Vagina (tissue), 2 donors: ENCODE measurements at regions not wholly inside any gene's neighbourhood (a gene's known extent, or its start where the extent isn't known, plus 50 kb on each side); places are given as distances from the start of the nearest gene placed in this dataset.

ENCODE experiments used
- DNase-seq, 2 donors: peaks; one replicate each; pipeline ENCODE4 v3.0.0-alpha.2; 2017; ENCODE audit errors: extremely low spot score in 2 of 2
- H3K27ac ChIP-seq: fragments of 200-600 bp; sonication (generic); one replicate; pipeline ENCODE4 v1.5.1; 2019
- H3K27me3 ChIP-seq: fragments of 200-600 bp; sonication (generic); one replicate; pipeline ENCODE4 v1.5.1; 2019
- H3K36me3 ChIP-seq, 2 donors: fragments of 200-600 bp; sonication (generic); one replicate each; pipeline ENCODE4 v1.5.1; 2017 to 2019
- H3K4me1 ChIP-seq: fragments of 200-600 bp; sonication (generic); one replicate; pipeline ENCODE4 v1.5.1; 2019
- H3K4me3 ChIP-seq, 2 donors: fragments of 200-600 bp; sonication (generic); 1 replicate in 1 of 2; 2 replicates in 1 of 2; pipeline ENCODE4 v1.5.1; 2016 to 2019
- H3K9me3 ChIP-seq: fragments of 200-600 bp; sonication (generic); one replicate; pipeline ENCODE4 v1.5.1; 2019
- CTCF ChIP-seq, 3 experiments: fragments of 450-650 bp in 2 of 3; fragments of 200-600 bp in 1 of 3; sonication (generic) in 1 of 3; IDR thresholded peaks; one replicate each; pipeline ENCODE4 v1.5.1; 2017 to 2019; ENCODE audit warnings: antibody characterized with exemption in 3 of 3, mild to moderate bottlenecking in 2 of 3, moderate library complexity in 2 of 3
- POLR2A ChIP-seq, 2 donors: fragments of 450-650 bp; IDR thresholded peaks; one replicate each; pipeline ENCODE4 v1.6.1; 2017; ENCODE audit warnings: antibody characterized with exemption in 2 of 2, mild to moderate bottlenecking in 2 of 2, moderate library complexity in 2 of 2
- POLR2AphosphoS5 ChIP-seq, 2 donors: sonication (generic); formaldehyde crosslinking; IDR thresholded peaks; one replicate each; pipeline ENCODE4 v1.9.0; 2017; ENCODE audit warnings: antibody characterized with exemption in 2 of 2, mild to moderate bottlenecking in 2 of 2, low read depth in 1 of 2; ENCODE audit not compliant: insufficient read depth in 1 of 2
- intact Hi-C: fragments of 100-400 bp; cut with DNase I; formaldehyde crosslinking; loops from one replicate; pipeline ENCODE4 v1.15.1; 2023

- no peak for DNase-seq
- H3K4me1 ChIP-seq: no peaks in the 10 kb centered on the region
- no peaks in the 10 kb centered on the region for H3K36me3 ChIP-seq
- H3K4me3 ChIP-seq: no peak overlapping the region
- TF ChIP-seq POLR2AphosphoS5 (IDR thresholded peaks at IDR 0.05; ENCODE audit: insufficient read depth in 1 of 2, low read depth in 1 of 2): no peak
- TF ChIP-seq POLR2A (IDR thresholded peaks at IDR 0.05): no peak
- no peak for TF ChIP-seq CTCF (IDR thresholded peaks at IDR 0.05)
- intact Hi-C loops: no loop called here
- no peaks in the 10 kb centered on the region for H3K27me3 ChIP-seq
- H3K27ac ChIP-seq: no peak overlapping the region
- H3K9me3 ChIP-seq: no peaks in the 10 kb centered on the region
Observed at GRCh38 chr2:57372237-57372984, 674.2 kb upstream of the VRK2 start.

GRCh38 chr2:57373530-57373929 lies 673.1 kb upstream of the VRK2 start:
- Histone ChIP-seq H3K36me3 (no peaks in the 10 kb centered on the region), H3K4me1 (no peaks in the 10 kb centered on the region), H3K27ac (no peak overlapping the region), H3K9me3 (no peaks in the 10 kb centered on the region), H3K27me3 (no peaks in the 10 kb centered on the region), H3K4me3 (no peak overlapping the region)
- DNase-seq: no peak
- intact Hi-C loops: no loop called here
- no peak for TF ChIP-seq POLR2A (IDR thresholded peaks at IDR 0.05)
- no peak for TF ChIP-seq CTCF (IDR thresholded peaks at IDR 0.05)
- no peak for TF ChIP-seq POLR2AphosphoS5 (IDR thresholded peaks at IDR 0.05; ENCODE audit: insufficient read depth in 1 of 2, low read depth in 1 of 2)

GRCh38 chr2:57376985-57377384 lies 669.6 kb upstream of the VRK2 start:
- Histone ChIP-seq H3K27ac (no peak overlapping the region), H3K4me3 (no peak overlapping the region), H3K4me1 (no peaks in the 10 kb centered on the region), H3K36me3 (no peaks in the 10 kb centered on the region), H3K9me3 (no peaks in the 10 kb centered on the region), H3K27me3 (no peaks in the 10 kb centered on the region)
- no peak for DNase-seq
- intact Hi-C loops: no loop called here
- TF ChIP-seq POLR2AphosphoS5 (IDR thresholded peaks at IDR 0.05; ENCODE audit: insufficient read depth in 1 of 2, low read depth in 1 of 2) (no peak), POLR2A (IDR thresholded peaks at IDR 0.05) (no peak), CTCF (IDR thresholded peaks at IDR 0.05) (no peak)

GRCh38 chr2:57386305-57386704 lies 660.3 kb upstream of the VRK2 start:
- Histone ChIP-seq H3K4me3 (no peak overlapping the region), H3K4me1 (no peaks in the 10 kb centered on the region), H3K27me3 (no peaks in the 10 kb centered on the region), H3K36me3 (no peaks in the 10 kb centered on the region), H3K27ac (no peak overlapping the region), H3K9me3 (no peaks in the 10 kb centered on the region)
- no peak for DNase-seq
- intact Hi-C loops: no loop called here
- TF ChIP-seq POLR2A (IDR thresholded peaks at IDR 0.05) (no peak), POLR2AphosphoS5 (IDR thresholded peaks at IDR 0.05; ENCODE audit: insufficient read depth in 1 of 2, low read depth in 1 of 2) (no peak), CTCF (IDR thresholded peaks at IDR 0.05) (no peak)

- intact Hi-C loops: no loop called here
- Histone ChIP-seq H3K4me1 (no peaks in the 10 kb centered on the region), H3K9me3 (no peaks in the 10 kb centered on the region), H3K4me3 (no peak overlapping the region), H3K27ac (no peak overlapping the region), H3K36me3 (no peaks in the 10 kb centered on the region), H3K27me3 (no peaks in the 10 kb centered on the region)
- DNase-seq: peak in 1 of 2 donors; percentile 90
- no peak for TF ChIP-seq POLR2AphosphoS5 (IDR thresholded peaks at IDR 0.05; ENCODE audit: insufficient read depth in 1 of 2, low read depth in 1 of 2)
- no peak for TF ChIP-seq CTCF (IDR thresholded peaks at IDR 0.05)
- TF ChIP-seq POLR2A (IDR thresholded peaks at IDR 0.05): no peak
Observed at GRCh38 chr2:57396355-57397098, 650.1 kb upstream of the VRK2 start.
